ENCODE measurements at regions not wholly inside any gene's neighbourhood (a gene's known extent, or its start where the extent isn't known, plus 50 kb on each side); places are given as distances from the start of the nearest gene placed in this dataset.

- Histone ChIP-seq H4K91ac (replicated peaks; ENCODE audit: insufficient read length, low read length) (no peak overlapping the region), H3K18ac (ENCODE audit: extremely low read depth, low read length) (no peak overlapping the region), H4K5ac (ENCODE audit: insufficient read length, low read depth, low read length) (no peak overlapping the region), H3K36me3 (ENCODE audit: control insufficient read depth in 2 of 4, insufficient read depth in 4 of 4, low read length in 3 of 4) (no peaks in the 10 kb centered on the region), H2AK5ac (ENCODE audit: low read depth, low read length) (no peak overlapping the region), H3K79me1 (ENCODE audit: low read depth, low read length) (no peaks in the 10 kb centered on the region), H3K4me3 (ENCODE audit: extremely low read depth in 1 of 4, insufficient read depth in 2 of 4, low read depth in 3 of 4, low read length in 4 of 4) (no peak overlapping the region), H3K4me1 (replicated peaks in 1 of 4; ENCODE audit: control insufficient read depth in 3 of 4, insufficient read depth in 4 of 4, low read length in 3 of 4) (peaks cover 0 to 4% (median 0%) of the 10 kb centered on the region in 4 experiments; a peak in 1 of 7 replicates), H3K27ac (ENCODE audit: low read depth, low read length) (no peak overlapping the region), H3K23ac (ENCODE audit: insufficient read length) (no peak overlapping the region), H3K23me2 (ENCODE audit: low read depth, low read length) (no peaks in the 10 kb centered on the region), H2BK20ac (ENCODE audit: low read length) (no peak overlapping the region), H4K20me1 (replicated peaks in 1 of 2; ENCODE audit: control insufficient read depth in 1 of 2, insufficient read depth in 2 of 2, low read length in 2 of 2) (no peaks in the 10 kb centered on the region), H2AFZ (ENCODE audit: low read length) (no peak overlapping the region), H3K56ac (replicated peaks; ENCODE audit: insufficient read length, low read depth, low read length) (no peak overlapping the region), H3K4ac (replicated peaks; ENCODE audit: insufficient read length, low read depth, low read length) (no peak overlapping the region), H3K9me3 (ENCODE audit: insufficient read depth in 2 of 2, low read depth in 1 of 2, low read length in 1 of 2) (no peaks in the 10 kb centered on the region), H2BK12ac (ENCODE audit: low read depth, low read length) (no peak overlapping the region), H3K4me2 (ENCODE audit: insufficient read depth in 1 of 2, low read depth in 2 of 2, low read length in 2 of 2) (no peak overlapping the region), H3K9ac (replicated peaks in 1 of 4; ENCODE audit: extremely low read depth in 1 of 4, low read depth in 3 of 4, low read length in 3 of 4) (no peak overlapping the region), H2BK5ac (ENCODE audit: low read depth, low read length) (no peak overlapping the region), H3K79me2 (ENCODE audit: control insufficient read depth in 1 of 2, insufficient read depth in 2 of 2, low read length in 2 of 2) (no peaks in the 10 kb centered on the region), H3K14ac (ENCODE audit: insufficient read length) (no peak overlapping the region), H4K8ac (ENCODE audit: extremely low read depth, insufficient read depth, low read length) (no peak overlapping the region), H2BK120ac (replicated peaks; ENCODE audit: low read depth, low read length) (no peak overlapping the region), H3K27me3 (replicated peaks in 1 of 4; ENCODE audit: control insufficient read depth in 3 of 4, extremely low read depth in 1 of 4, insufficient read depth in 3 of 4, low read length in 3 of 4) (no peaks in the 10 kb centered on the region), H2BK15ac (ENCODE audit: low read length) (no peak overlapping the region)
- CTCF ChIA-PET (ENCODE audit: partially characterized antibody) = interaction anchor here (0.6 to 1.4 kb wide), 3 partner anchors 8 to 797 kb away, joined by 3 to 6 read pairs (median 5); no protein-coding TSS in a partner anchor
- 83% methylated on average over 12 of the region's 14 CpGs; no CpG with 5 or more reads in 1 of the 2 experiments for WGBS, 2 experiments (ENCODE audit: extremely low coverage in 1 of 2, insufficient coverage in 1 of 2, insufficient read length in 1 of 2, insufficient replicate concordance in 2 of 2, low coverage in 1 of 2, low lambda C conversion rate in 2 of 2, missing lambda C conversion rate in 1 of 2)
- POLR2A ChIA-PET (ENCODE audit: partially characterized antibody) = no interaction called here
- no peak for FAIRE-seq
- TF ChIP-seq SP2 (IDR thresholded peaks at IDR 0.05; ENCODE audit: low read length) = no peak
- no peak for TF ChIP-seq CHD1 (IDR thresholded peaks at IDR 0.05; ENCODE audit: low read depth, low read length)
- no peak for TF ChIP-seq POU5F1 (IDR thresholded peaks at IDR 0.05; ENCODE audit: low read depth, low read length)
- DNase-seq (ENCODE audit: low read depth in 1 of 2, low spot score in 2 of 2) = no peak
Measured at GRCh38 chr22:23391022-23391421, 189.1 kb downstream of the IGLL1 start.

Data from H1 (cell line).